ENCODE measurements at regions not wholly inside any gene's neighbourhood (a gene's known extent, or its start where the extent isn't known, plus 50 kb on each side); places are given as distances from the start of the nearest gene placed in this dataset.
"Not testable (repeated sequence)": the region's sequence is repeated elsewhere in the genome, so short reads cannot be mapped to it uniquely, and the experiment has no call there.

DNA sequence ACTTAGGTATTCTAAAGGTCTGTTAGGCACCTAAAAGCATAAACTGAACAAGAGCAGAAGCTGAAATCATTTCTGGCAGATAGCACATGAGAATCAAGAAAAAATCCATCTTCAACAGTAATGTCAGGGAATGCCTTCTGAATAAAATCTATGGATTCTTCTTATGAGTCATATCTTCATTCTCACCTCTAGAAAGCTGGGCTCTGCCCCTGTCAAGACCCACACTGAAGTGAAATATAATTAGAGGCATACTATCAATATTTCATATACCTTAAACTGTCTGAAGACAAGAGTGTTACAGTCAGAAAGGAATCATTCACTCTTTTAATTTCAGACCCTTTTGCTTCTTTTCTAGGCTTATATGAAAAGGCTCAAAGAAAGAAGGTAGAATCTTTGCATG lies 485.8 kb upstream of the PTCHD4 start:
- Histone ChIP-seq H3K23ac (ENCODE audit: insufficient read length, low read depth, low read length) (no peak overlapping the region), H3K79me2 (ENCODE audit: insufficient read depth, low read length) (no peaks in the 10 kb centered on the region), H2BK5ac (ENCODE audit: insufficient read length, low read length) (no peak overlapping the region), H3K56ac (ENCODE audit: insufficient read length, low read depth, low read length) (no peak overlapping the region), H2AFZ (ENCODE audit: low read length) (no peak overlapping the region), H3K23me2 (ENCODE audit: insufficient read length, low read depth, low read length, poor library complexity, severe bottlenecking) (no peaks in the 10 kb centered on the region), H2BK15ac (ENCODE audit: low read depth, low read length) (no peak overlapping the region), H3K4ac (ENCODE audit: low read depth, low read length) (no peak overlapping the region), H3K18ac (ENCODE audit: insufficient read length, low read depth, low read length) (no peak overlapping the region), H3K4me1 (ENCODE audit: insufficient read depth, low read length) (no peaks in the 10 kb centered on the region), H2AK5ac (ENCODE audit: insufficient read length, low read length) (no peak overlapping the region), H4K8ac (replicated peaks; ENCODE audit: insufficient read length, low read depth, low read length) (no peak overlapping the region), H3T11ph (ENCODE audit: low read length) (no peak overlapping the region), H2BK120ac (ENCODE audit: low read depth, low read length, poor library complexity, severe bottlenecking) (no peak overlapping the region), H3K27ac (ENCODE audit: insufficient read length, low read depth, low read length) (no peak overlapping the region), H4K5ac (ENCODE audit: insufficient read length, low read depth, low read length) (no peak overlapping the region), H2BK12ac (ENCODE audit: insufficient read length, low read depth, low read length) (no peak overlapping the region), H4K20me1 (ENCODE audit: control insufficient read depth, insufficient read depth, insufficient read length) (no peaks in the 10 kb centered on the region), H4K91ac (ENCODE audit: insufficient read length, low read depth, low read length) (no peak overlapping the region), H3K9me3 (ENCODE audit: control insufficient read depth, low read depth, low read length) (no peaks in the 10 kb centered on the region), H3K4me2 (ENCODE audit: insufficient read depth, insufficient read length, low read length) (no peak overlapping the region), H3K14ac (ENCODE audit: insufficient read depth, low read length) (no peak overlapping the region), H3K9ac (ENCODE audit: extremely low read depth, insufficient read length, low read length) (no peak overlapping the region), H3K27me3 (ENCODE audit: insufficient read depth, low read length) (no peaks in the 10 kb centered on the region), H3K79me1 (ENCODE audit: insufficient read depth, low read depth, low read length, poor library complexity, severe bottlenecking) (no peaks in the 10 kb centered on the region), H2BK20ac (ENCODE audit: low read depth, low read length, poor library complexity, severe bottlenecking) (no peak overlapping the region)
- TF ChIP-seq, protein P1, sequence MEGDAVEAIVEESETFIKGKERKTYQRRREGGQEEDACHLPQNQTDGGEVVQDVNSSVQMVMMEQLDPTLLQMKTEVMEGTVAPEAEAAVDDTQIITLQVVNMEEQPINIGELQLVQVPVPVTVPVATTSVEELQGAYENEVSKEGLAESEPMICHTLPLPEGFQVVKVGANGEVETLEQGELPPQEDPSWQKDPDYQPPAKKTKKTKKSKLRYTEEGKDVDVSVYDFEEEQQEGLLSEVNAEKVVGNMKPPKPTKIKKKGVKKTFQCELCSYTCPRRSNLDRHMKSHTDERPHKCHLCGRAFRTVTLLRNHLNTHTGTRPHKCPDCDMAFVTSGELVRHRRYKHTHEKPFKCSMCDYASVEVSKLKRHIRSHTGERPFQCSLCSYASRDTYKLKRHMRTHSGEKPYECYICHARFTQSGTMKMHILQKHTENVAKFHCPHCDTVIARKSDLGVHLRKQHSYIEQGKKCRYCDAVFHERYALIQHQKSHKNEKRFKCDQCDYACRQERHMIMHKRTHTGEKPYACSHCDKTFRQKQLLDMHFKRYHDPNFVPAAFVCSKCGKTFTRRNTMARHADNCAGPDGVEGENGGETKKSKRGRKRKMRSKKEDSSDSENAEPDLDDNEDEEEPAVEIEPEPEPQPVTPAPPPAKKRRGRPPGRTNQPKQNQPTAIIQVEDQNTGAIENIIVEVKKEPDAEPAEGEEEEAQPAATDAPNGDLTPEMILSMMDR (conservative IDR thresholded peaks at IDR 0.05) = no peak
- no peak for DNase-seq
- Mint-ChIP-seq H3K27ac (no peak overlapping the region), H3K4me1 (no peaks in the 10 kb centered on the region), H3K36me3 (ENCODE audit: insufficient read depth in 1 of 3, low read depth in 3 of 3) (peaks cover 0 to 4% (median 4%) of the 10 kb centered on the region in 3 experiments; a peak in 4 of 7 replicates), H3K9me3 (peaks cover 6% of the 10 kb centered on the region in 2 experiments; a peak in 4 of 5 replicates), H3K27me3 (ENCODE audit: low read depth) (no peaks in the 10 kb centered on the region), H3K4me3 (no peak overlapping the region)

DNA sequence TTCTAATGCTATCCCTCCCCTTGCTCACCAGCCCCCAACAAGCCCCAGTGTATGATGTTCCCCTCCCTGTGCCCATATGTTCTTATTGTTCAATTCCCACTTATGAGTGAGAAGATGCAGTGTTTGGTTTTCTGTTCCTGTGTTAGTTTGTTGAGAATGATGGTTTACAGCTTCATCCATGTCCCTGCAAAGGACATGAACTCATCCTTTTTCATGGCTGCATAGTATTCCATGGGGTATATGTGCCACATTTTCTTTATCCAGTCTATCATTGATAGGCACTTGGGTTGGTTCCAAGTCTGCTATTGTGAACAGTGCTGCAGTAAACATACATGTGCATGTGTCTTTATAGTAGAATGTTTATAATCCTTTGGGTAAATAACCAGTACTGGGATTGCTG lies 480.2 kb upstream of the PTCHD4 start:
- H3K9me3 ChIP-seq (ENCODE audit: control insufficient read depth, low read depth, low read length); H2AFZ ChIP-seq (ENCODE audit: low read length); H2BK5ac ChIP-seq (ENCODE audit: insufficient read length, low read length); H3K23ac ChIP-seq (ENCODE audit: insufficient read length, low read depth, low read length); H2BK120ac ChIP-seq (ENCODE audit: low read depth, low read length, poor library complexity, severe bottlenecking); H3K4me1 Mint-ChIP-seq; H2BK12ac ChIP-seq (ENCODE audit: insufficient read length, low read depth, low read length); H3T11ph ChIP-seq (ENCODE audit: low read length); H3K23me2 ChIP-seq (ENCODE audit: insufficient read length, low read depth, low read length, poor library complexity, severe bottlenecking); H2AK5ac ChIP-seq (ENCODE audit: insufficient read length, low read length); H3K14ac ChIP-seq (ENCODE audit: insufficient read depth, low read length); H3K79me1 ChIP-seq (ENCODE audit: insufficient read depth, low read depth, low read length, poor library complexity, severe bottlenecking); H3K9ac ChIP-seq (ENCODE audit: extremely low read depth, insufficient read length, low read length); H2BK15ac ChIP-seq (ENCODE audit: low read depth, low read length); H3K18ac ChIP-seq (ENCODE audit: insufficient read length, low read depth, low read length); H3K56ac ChIP-seq (ENCODE audit: insufficient read length, low read depth, low read length); DNase-seq; H4K91ac ChIP-seq (ENCODE audit: insufficient read length, low read depth, low read length); H3K4me3 Mint-ChIP-seq; H4K20me1 ChIP-seq (ENCODE audit: control insufficient read depth, insufficient read depth, insufficient read length); H3K4me1 ChIP-seq (ENCODE audit: insufficient read depth, low read length); H3K79me2 ChIP-seq (ENCODE audit: insufficient read depth, low read length); H2BK20ac ChIP-seq (ENCODE audit: low read depth, low read length, poor library complexity, severe bottlenecking); H3K27ac ChIP-seq (ENCODE audit: insufficient read length, low read depth, low read length); H4K8ac ChIP-seq (replicated peaks; ENCODE audit: insufficient read length, low read depth, low read length); H4K5ac ChIP-seq (ENCODE audit: insufficient read length, low read depth, low read length); H3K27me3 Mint-ChIP-seq (ENCODE audit: low read depth); H3K4me2 ChIP-seq (ENCODE audit: insufficient read depth, insufficient read length, low read length); H3K27me3 ChIP-seq (ENCODE audit: insufficient read depth, low read length); H3K27ac Mint-ChIP-seq; H3K4ac ChIP-seq (ENCODE audit: low read depth, low read length): not testable (repeated sequence)
- peaks cover 14 to 16% of the 10 kb centered on the region in 2 experiments for H3K9me3 Mint-ChIP-seq
- H3K36me3 Mint-ChIP-seq (ENCODE audit: insufficient read depth in 1 of 3, low read depth in 3 of 3) = peaks cover 3 to 13% (median 4%) of the 10 kb centered on the region in 3 experiments; a peak in 5 of 7 replicates

Measured in H9 (cell line).